Vagina (tissue), 2 donors: ENCODE measurements at regions not wholly inside any gene's neighbourhood (a gene's known extent, or its start where the extent isn't known, plus 50 kb on each side); places are given as distances from the start of the nearest gene placed in this dataset.

Experiments used
- CTCF ChIP-seq, 3 experiments: fragments of 450-650 bp in 2 of 3; fragments of 200-600 bp in 1 of 3; sonication (generic) in 1 of 3; IDR thresholded peaks; one replicate each; pipeline ENCODE4 v1.5.1; 2017 to 2019; ENCODE audit warnings: antibody characterized with exemption in 3 of 3, mild to moderate bottlenecking in 2 of 3, moderate library complexity in 2 of 3
- POLR2AphosphoS5 ChIP-seq, 2 donors: sonication (generic); formaldehyde crosslinking; IDR thresholded peaks; one replicate each; pipeline ENCODE4 v1.9.0; 2017; ENCODE audit warnings: antibody characterized with exemption in 2 of 2, mild to moderate bottlenecking in 2 of 2, low read depth in 1 of 2; ENCODE audit not compliant: insufficient read depth in 1 of 2

GRCh38 chr1:220967911-220968310 is 88.7 kb downstream of the HLX start:
- TF ChIP-seq POLR2AphosphoS5 (IDR thresholded peaks at IDR 0.05; ENCODE audit: insufficient read depth in 1 of 2, low read depth in 1 of 2) (no peak), CTCF (IDR thresholded peaks at IDR 0.05) (no peak)
